Peyer's patch (tissue), 4 donors: ENCODE measurements at regions not wholly inside any gene's neighbourhood (a gene's known extent, or its start where the extent isn't known, plus 50 kb on each side); places are given as distances from the start of the nearest gene placed in this dataset.

Experiments
- POLR2A ChIP-seq, 2 donors: fragments of 450-650 bp; IDR thresholded peaks; one replicate each; pipeline ENCODE4 v1.5.1; 2017; ENCODE audit warnings: antibody characterized with exemption in 2 of 2, mild to moderate bottlenecking in 2 of 2, moderate library complexity in 2 of 2
- TF ChIP-seq, protein P1 (sequence below), 6 experiments: fragments of 450-650 bp in 4 of 6; fragments of 200-600 bp in 2 of 6; sonication (generic) in 1 of 6; IDR thresholded peaks; one replicate each; pipeline ENCODE4 v1.5.1; 2017 to 2019; ENCODE audit warnings: antibody characterized with exemption in 6 of 6, mild to moderate bottlenecking in 3 of 6, moderate library complexity in 1 of 6

DNA sequence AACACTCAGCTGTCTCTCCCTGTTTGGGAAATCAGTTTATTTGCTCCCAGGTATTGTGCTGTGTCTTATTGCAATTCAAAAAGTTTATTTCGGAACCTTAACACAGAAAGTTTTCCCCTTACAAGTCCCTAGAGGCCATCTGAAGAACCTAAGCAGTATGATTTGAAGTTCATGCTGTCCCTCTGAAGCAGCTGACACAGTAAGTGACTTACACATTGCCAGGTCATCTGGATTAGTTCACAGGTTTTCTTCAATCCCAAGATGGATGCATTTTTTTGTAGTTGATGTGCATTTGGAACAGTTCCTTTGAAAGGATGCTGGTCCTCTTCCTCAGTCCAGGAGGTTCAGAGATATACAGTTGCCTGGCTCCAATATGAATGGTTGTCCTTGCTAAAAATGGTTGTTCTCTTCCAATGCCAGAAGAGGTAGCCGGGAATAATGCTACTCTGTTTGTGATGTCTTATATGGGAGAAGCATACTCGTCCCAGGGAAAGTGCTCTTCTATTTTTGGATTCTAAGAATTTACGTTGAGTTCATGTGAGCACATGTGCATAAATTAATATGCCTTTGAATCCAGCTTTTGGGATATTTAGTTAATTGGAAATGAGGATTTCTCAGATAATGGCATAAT, 183.5 kb upstream of the PHYHIPL start:
- no peak for TF ChIP-seq POLR2A (IDR thresholded peaks at IDR 0.05)
- TF ChIP-seq, protein P1, sequence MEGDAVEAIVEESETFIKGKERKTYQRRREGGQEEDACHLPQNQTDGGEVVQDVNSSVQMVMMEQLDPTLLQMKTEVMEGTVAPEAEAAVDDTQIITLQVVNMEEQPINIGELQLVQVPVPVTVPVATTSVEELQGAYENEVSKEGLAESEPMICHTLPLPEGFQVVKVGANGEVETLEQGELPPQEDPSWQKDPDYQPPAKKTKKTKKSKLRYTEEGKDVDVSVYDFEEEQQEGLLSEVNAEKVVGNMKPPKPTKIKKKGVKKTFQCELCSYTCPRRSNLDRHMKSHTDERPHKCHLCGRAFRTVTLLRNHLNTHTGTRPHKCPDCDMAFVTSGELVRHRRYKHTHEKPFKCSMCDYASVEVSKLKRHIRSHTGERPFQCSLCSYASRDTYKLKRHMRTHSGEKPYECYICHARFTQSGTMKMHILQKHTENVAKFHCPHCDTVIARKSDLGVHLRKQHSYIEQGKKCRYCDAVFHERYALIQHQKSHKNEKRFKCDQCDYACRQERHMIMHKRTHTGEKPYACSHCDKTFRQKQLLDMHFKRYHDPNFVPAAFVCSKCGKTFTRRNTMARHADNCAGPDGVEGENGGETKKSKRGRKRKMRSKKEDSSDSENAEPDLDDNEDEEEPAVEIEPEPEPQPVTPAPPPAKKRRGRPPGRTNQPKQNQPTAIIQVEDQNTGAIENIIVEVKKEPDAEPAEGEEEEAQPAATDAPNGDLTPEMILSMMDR (IDR thresholded peaks at IDR 0.05), result no peak
